HEK293 (cell line): ENCODE measurements at regions not wholly inside any gene's neighbourhood (a gene's known extent, or its start where the extent isn't known, plus 50 kb on each side); places are given as distances from the start of the nearest gene placed in this dataset.

Experiments
- AEBP2 ChIP-seq: fragments of 450-650 bp; formaldehyde crosslinking; IDR thresholded peaks from 2 replicates; pipeline ENCODE4 v1.5.1; 2016; ENCODE audit warnings: missing biosample characterization, missing genetic modification characterization, borderline replicate concordance
- BCL11B ChIP-seq: fragments of 450-650 bp; formaldehyde crosslinking; IDR thresholded peaks from 2 replicates; pipeline ENCODE4 v1.5.1; 2016; ENCODE audit warnings: low read depth, missing biosample characterization, missing genetic modification characterization
- CTCF ChIP-seq: fragments of 450-650 bp; formaldehyde crosslinking; IDR thresholded peaks from 2 replicates; pipeline ENCODE4 v1.5.1; 2016; ENCODE audit warnings: missing biosample characterization, missing genetic modification characterization
- EGR2 ChIP-seq: fragments of 450-650 bp; formaldehyde crosslinking; IDR thresholded peaks from 2 replicates; pipeline ENCODE4 v1.5.1; 2016; ENCODE audit warnings: low read depth, missing biosample characterization, missing genetic modification characterization
- KLF9 ChIP-seq: fragments of 450-650 bp; formaldehyde crosslinking; IDR thresholded peaks from 2 replicates; pipeline ENCODE4 v1.5.1; 2016; ENCODE audit warnings: missing biosample characterization, missing genetic modification characterization, low read depth
- MYNN ChIP-seq: fragments of 450-650 bp; formaldehyde crosslinking; IDR thresholded peaks from 2 replicates; pipeline ENCODE4 v1.5.1; 2016; ENCODE audit warnings: missing biosample characterization, missing genetic modification characterization, borderline replicate concordance
- RBAK ChIP-seq: fragments of 450-650 bp; formaldehyde crosslinking; IDR thresholded peaks from 2 replicates; pipeline ENCODE4 v1.5.1; 2016; ENCODE audit warnings: missing biosample characterization, missing genetic modification characterization
- ZBTB1 ChIP-seq: fragments of 450-650 bp; formaldehyde crosslinking; IDR thresholded peaks from 2 replicates; pipeline ENCODE4 v1.5.1; 2016; ENCODE audit warnings: missing biosample characterization, missing genetic modification characterization
- ZBTB20 ChIP-seq: fragments of 450-650 bp; formaldehyde crosslinking; IDR thresholded peaks from 2 replicates; pipeline ENCODE4 v1.5.1; 2016; ENCODE audit warnings: missing biosample characterization, missing genetic modification characterization
- ZBTB6 ChIP-seq: fragments of 450-650 bp; formaldehyde crosslinking; IDR thresholded peaks from 2 replicates; pipeline ENCODE4 v1.5.1; 2017; ENCODE audit warnings: missing biosample characterization, missing genetic modification characterization
- ZEB2 ChIP-seq: fragments of 450-650 bp; formaldehyde crosslinking; IDR thresholded peaks from 2 replicates; pipeline ENCODE4 v1.5.1; 2016; ENCODE audit warnings: missing biosample characterization, missing genetic modification characterization
- ZFP37 ChIP-seq: fragments of 450-650 bp; formaldehyde crosslinking; IDR thresholded peaks from 2 replicates; pipeline ENCODE4 v1.5.1; 2016; ENCODE audit warnings: missing biosample characterization, missing genetic modification characterization
- ZNF112 ChIP-seq: fragments of 450-650 bp; formaldehyde crosslinking; IDR thresholded peaks from 2 replicates; pipeline ENCODE4 v1.5.0; 2017; ENCODE audit warnings: missing biosample characterization, missing genetic modification characterization
- ZNF138 ChIP-seq: fragments of 450-650 bp; formaldehyde crosslinking; IDR thresholded peaks from 2 replicates; pipeline ENCODE4 v1.5.1; 2016; ENCODE audit warnings: missing biosample characterization, missing genetic modification characterization, borderline replicate concordance
- ZNF169 ChIP-seq: fragments of 450-650 bp; formaldehyde crosslinking; IDR thresholded peaks from 2 replicates; pipeline ENCODE4 v1.5.1; 2016; ENCODE audit warnings: missing biosample characterization, missing genetic modification characterization
- ZNF266 ChIP-seq: fragments of 450-650 bp; formaldehyde crosslinking; IDR thresholded peaks from 2 replicates; pipeline ENCODE4 v1.5.1; 2016; ENCODE audit warnings: missing biosample characterization, missing genetic modification characterization, low read depth
- ZNF311 ChIP-seq: fragments of 450-650 bp; formaldehyde crosslinking; IDR thresholded peaks from 2 replicates; pipeline ENCODE4 v1.5.1; 2017; ENCODE audit warnings: missing biosample characterization, missing genetic modification characterization, borderline replicate concordance
- ZNF423 ChIP-seq: fragments of 450-650 bp; formaldehyde crosslinking; IDR thresholded peaks from 2 replicates; pipeline ENCODE4 v1.5.1; 2016; ENCODE audit warnings: missing biosample characterization, missing genetic modification characterization
- ZNF513 ChIP-seq: fragments of 450-650 bp; IDR thresholded peaks from 2 replicates; pipeline ENCODE4 v1.5.1; 2018; ENCODE audit warnings: missing biosample characterization, missing genetic modification characterization
- ZNF530 ChIP-seq: fragments of 450-650 bp; formaldehyde crosslinking; IDR thresholded peaks from 2 replicates; pipeline ENCODE4 v1.5.1; 2016; ENCODE audit warnings: low read depth, missing biosample characterization, missing genetic modification characterization
- ZNF549 ChIP-seq: fragments of 450-650 bp; IDR thresholded peaks from 2 replicates; pipeline ENCODE4 v1.5.1; 2018; ENCODE audit warnings: missing biosample characterization, missing genetic modification characterization, mild to moderate bottlenecking, inconsistent platforms, moderate library complexity
- ZNF561 ChIP-seq: fragments of 450-650 bp; IDR thresholded peaks from 2 replicates; pipeline ENCODE4 v1.5.1; 2018; ENCODE audit warnings: missing biosample characterization, missing genetic modification characterization, borderline replicate concordance
- ZNF600 ChIP-seq: fragments of 450-650 bp; formaldehyde crosslinking; IDR thresholded peaks from 2 replicates; pipeline ENCODE4 v1.5.1; 2016; ENCODE audit warnings: missing biosample characterization, missing genetic modification characterization
- ZNF610 ChIP-seq: fragments of 450-650 bp; formaldehyde crosslinking; IDR thresholded peaks from 2 replicates; pipeline ENCODE4 v1.5.1; 2016; ENCODE audit warnings: missing biosample characterization, missing genetic modification characterization, borderline replicate concordance
- ZNF624 ChIP-seq: fragments of 450-650 bp; formaldehyde crosslinking; IDR thresholded peaks from 2 replicates; pipeline ENCODE4 v1.5.1; 2017; ENCODE audit warnings: missing biosample characterization, missing genetic modification characterization
- ZNF701 ChIP-seq: fragments of 450-650 bp; formaldehyde crosslinking; IDR thresholded peaks from 2 replicates; pipeline ENCODE4 v1.5.1; 2016; ENCODE audit warnings: missing biosample characterization, missing genetic modification characterization
- ZNF768 ChIP-seq: fragments of 450-650 bp; formaldehyde crosslinking; IDR thresholded peaks from 2 replicates; pipeline ENCODE4 v1.5.1; 2018; ENCODE audit warnings: missing biosample characterization, mild to moderate bottlenecking, missing genetic modification characterization
- TF ChIP-seq, protein P1 (sequence below): fragments of 450-650 bp; formaldehyde crosslinking; IDR thresholded peaks from 2 replicates; pipeline ENCODE4 v1.5.1; 2016; ENCODE audit warnings: missing biosample characterization, missing genetic modification characterization

- TF ChIP-seq CTCF (tag by site-specific recombination) (no peak), KLF9 (tag by site-specific recombination) (no peak), ZNF624 (tag by site-specific recombination) (no peak), MYNN (tag by site-specific recombination) (peak; percentile 15; the same call in 1 of the 2 replicates), ZNF561 (peak; percentile 41; the same call in 1 of the 2 replicates), ZBTB6 (tag by site-specific recombination) (no peak), ZNF112 (tag by site-specific recombination) (no peak), ZNF423 (tag by site-specific recombination) (no peak), ZFP37 (tag by site-specific recombination) (peak; percentile 35; the same call in 1 of the 2 replicates), ZNF311 (no peak), BCL11B (tag by site-specific recombination) (no peak), ZNF549 (tag by site-specific recombination) (peak; percentile 19; the same call in 1 of the 2 replicates), ZNF530 (tag by site-specific recombination) (no peak), ZNF768 (tag by site-specific recombination) (no peak), ZBTB1 (tag by site-specific recombination) (peak; percentile 75; the same call in 1 of the 2 replicates), RBAK (tag by site-specific recombination) (no peak), EGR2 (tag by site-specific recombination) (no peak), AEBP2 (tag by site-specific recombination) (no peak), ZBTB20 (tag by site-specific recombination) (no peak), ZNF169 (no peak), ZNF266 (tag by site-specific recombination) (no peak), ZNF600 (tag by site-specific recombination) (peak; percentile 41; the same call in 1 of the 2 replicates), ZNF610 (tag by site-specific recombination) (no peak), ZNF701 (no peak), ZNF513 (tag by site-specific recombination) (peak; percentile 32), ZNF138 (tag by site-specific recombination) (no peak), ZEB2 (tag by site-specific recombination) (peak; percentile 94)
- TF ChIP-seq, protein P1, sequence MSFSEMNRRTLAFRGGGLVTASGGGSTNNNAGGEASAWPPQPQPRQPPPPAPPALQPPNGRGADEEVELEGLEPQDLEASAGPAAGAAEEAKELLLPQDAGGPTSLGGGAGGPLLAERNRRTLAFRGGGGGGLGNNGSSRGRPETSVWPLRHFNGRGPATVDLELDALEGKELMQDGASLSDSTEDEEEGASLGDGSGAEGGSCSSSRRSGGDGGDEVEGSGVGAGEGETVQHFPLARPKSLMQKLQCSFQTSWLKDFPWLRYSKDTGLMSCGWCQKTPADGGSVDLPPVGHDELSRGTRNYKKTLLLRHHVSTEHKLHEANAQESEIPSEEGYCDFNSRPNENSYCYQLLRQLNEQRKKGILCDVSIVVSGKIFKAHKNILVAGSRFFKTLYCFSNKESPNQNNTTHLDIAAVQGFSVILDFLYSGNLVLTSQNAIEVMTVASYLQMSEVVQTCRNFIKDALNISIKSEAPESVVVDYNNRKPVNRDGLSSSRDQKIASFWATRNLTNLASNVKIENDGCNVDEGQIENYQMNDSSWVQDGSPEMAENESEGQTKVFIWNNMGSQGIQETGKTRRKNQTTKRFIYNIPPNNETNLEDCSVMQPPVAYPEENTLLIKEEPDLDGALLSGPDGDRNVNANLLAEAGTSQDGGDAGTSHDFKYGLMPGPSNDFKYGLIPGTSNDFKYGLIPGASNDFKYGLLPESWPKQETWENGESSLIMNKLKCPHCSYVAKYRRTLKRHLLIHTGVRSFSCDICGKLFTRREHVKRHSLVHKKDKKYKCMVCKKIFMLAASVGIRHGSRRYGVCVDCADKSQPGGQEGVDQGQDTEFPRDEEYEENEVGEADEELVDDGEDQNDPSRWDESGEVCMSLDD (tag by site-specific recombination) = no peak
Observed at GRCh38 chr10:89861584-89862301, 160.4 kb downstream of the KIF20B start (continued).
